Umbilical cord (tissue), 1 donor: ENCODE measurements at regions not wholly inside any gene's neighbourhood (a gene's known extent, or its start where the extent isn't known, plus 50 kb on each side); places are given as distances from the start of the nearest gene placed in this dataset.

ENCODE experiments used
- DNase-seq: peaks from one replicate; pipeline ENCODE4 v3.0.0-alpha.2; 2015; ENCODE audit warnings: low spot score

GRCh38 chr1:147452809-147453208 is 88.5 kb upstream of the BCL9 start:
- DNase-seq, result no peak

GRCh38 chr1:147463022-147463421 is 78.3 kb upstream of the BCL9 start:
- no peak for DNase-seq

GRCh38 chr1:147466543-147466942 is 74.8 kb upstream of the BCL9 start:
- no peak for DNase-seq

- DNase-seq, result no peak
These were observed 71.2 kb upstream of the BCL9 start for GRCh38 chr1:147470079-147470478.

GRCh38 chr1:147472489-147472888 is 68.8 kb upstream of the BCL9 start:
- DNase-seq, result no peak

GRCh38 chr1:147472966-147473732 is 68.2 kb upstream of the BCL9 start:
- DNase-seq, result no peak

GRCh38 chr1:147473733-147474049 is 67.6 kb upstream of the BCL9 start:
- no peak for DNase-seq

GRCh38 chr1:147475488-147475887 is 65.8 kb upstream of the BCL9 start:
- no peak for DNase-seq

- no peak for DNase-seq
These were observed 62.8 kb upstream of the BCL9 start for GRCh38 chr1:147478521-147478920.

GRCh38 chr1:147479864-147480564 is 61.3 kb upstream of the BCL9 start:
- no peak for DNase-seq

- no peak for DNase-seq
These were observed 60.8 kb upstream of the BCL9 start for GRCh38 chr1:147480565-147480935.

- no peak for DNase-seq
These were observed 54.2 kb upstream of the BCL9 start for GRCh38 chr1:147486876-147487656.

GRCh38 chr1:147491098-147491497 is 50.2 kb upstream of the BCL9 start:
- no peak for DNase-seq
